SK-N-SH (cell line): ENCODE measurements at regions not wholly inside any gene's neighbourhood (a gene's known extent, or its start where the extent isn't known, plus 50 kb on each side); places are given as distances from the start of the nearest gene placed in this dataset.

Source experiments
- CTCF ChIA-PET: fragments of 300-600, 350-600 bp; formaldehyde crosslinking; extraction: SDS; loops from one replicate; lab custom pipeline; 2021; lab: Yijun Ruan, JAX
- POLR2A ChIA-PET: fragments of 350-600 bp; sonication (Branson Sonifier 250); formaldehyde crosslinking; extraction: SDS; loops from one replicate; lab custom pipeline; 2020; ENCODE audit warnings: antibody characterized with exemption, inconsistent platforms; lab: Yijun Ruan, JAX
- DNase-seq: peaks from one replicate; pipeline ENCODE4 v3.0.0; 2012
- H2AFZ ChIP-seq: fragments of 200-600 bp; sonication (generic); 2 replicates; pipeline ENCODE4 v1.8.1; 2016; ENCODE audit warnings: antibody characterized with exemption, mild to moderate bottlenecking, low read depth
- H3F3A ChIP-seq: fragments of 200-600 bp; sonication (generic); replicated peaks from 2 replicates; pipeline ENCODE3; 2016; ENCODE audit warnings: antibody characterized with exemption, mild to moderate bottlenecking; ENCODE audit not compliant: insufficient read depth
- H3K27ac ChIP-seq, 2 experiments: fragments of 200-500 bp in 1 of 2; fragments of 200-600 bp in 1 of 2; sonication (Bioruptor generic) in 1 of 2; sonication (generic), shearing (Covaris generic) in 1 of 2; 2 replicates each; pipeline versions ENCODE4 v1.5.1 to v1.6.1; 2014 to 2016; ENCODE audit warnings: low read depth in 2 of 2, inconsistent platforms in 1 of 2, low read length in 1 of 2, mild to moderate bottlenecking in 1 of 2, mixed read lengths in 1 of 2
- H3K27me3 ChIP-seq: fragments of 200-600 bp; sonication (generic), shearing (Covaris generic); 2 replicates; pipeline ENCODE4 v1.6.1; 2016; ENCODE audit warnings: mixed run types; ENCODE audit not compliant: insufficient read depth
- H3K36me3 ChIP-seq, 2 experiments: fragments of 200-500 bp in 1 of 2; fragments of 200-600 bp in 1 of 2; sonication (Bioruptor generic) in 1 of 2; sonication (generic) in 1 of 2; replicated peaks in 1 of 2; 2 replicates each; pipeline versions ENCODE3 to v1.5.1; 2014 to 2016; ENCODE audit warnings: low read length in 1 of 2, mild to moderate bottlenecking in 1 of 2; ENCODE audit not compliant: insufficient read depth in 2 of 2, control insufficient read depth in 1 of 2
- H3K4me1 ChIP-seq, 2 experiments: fragments of 200-500 bp in 1 of 2; fragments of 200-600 bp in 1 of 2; sonication (Bioruptor generic) in 1 of 2; sonication (generic), shearing (Covaris generic) in 1 of 2; 2 replicates each; pipeline versions ENCODE4 v1.5.1 to v1.6.1; 2014 to 2016; ENCODE audit warnings: low read depth in 1 of 2, low read length in 1 of 2, mixed run types in 1 of 2; ENCODE audit not compliant: insufficient read depth in 2 of 2, control insufficient read depth in 1 of 2
- H3K4me2 ChIP-seq: fragments of 200-600 bp; sonication (generic), shearing (Covaris generic); 2 replicates; pipeline ENCODE4 v1.6.1; 2017; ENCODE audit warnings: mixed run types
- H3K4me3 ChIP-seq, 2 experiments: fragments of 200-500 bp in 1 of 2; fragments of 200-600 bp in 1 of 2; sonication (Bioruptor generic) in 1 of 2; sonication (generic), shearing (Covaris generic) in 1 of 2; 2 replicates each; pipeline versions ENCODE4 v1.5.1 to v1.8.1; 2014 to 2016; ENCODE audit warnings: low read depth in 2 of 2, inconsistent platforms in 1 of 2, low read length in 1 of 2, mild to moderate bottlenecking in 1 of 2, mixed read lengths in 1 of 2, moderate library complexity in 1 of 2
- H3K79me2 ChIP-seq: fragments of 200-600 bp; sonication (generic); 2 replicates; pipeline ENCODE4 v1.8.1; 2017; ENCODE audit warnings: mild to moderate bottlenecking; ENCODE audit not compliant: insufficient read depth
- H3K9ac ChIP-seq: fragments of 200-600 bp; sonication (generic); 2 replicates; pipeline ENCODE4 v1.6.1; 2017; ENCODE audit warnings: mixed run types
- H3K9me2 ChIP-seq: fragments of 200-600 bp; sonication (generic); 2 replicates; pipeline ENCODE4 v1.6.1; 2017; ENCODE audit warnings: mixed run types
- H3K9me3 ChIP-seq: fragments of 200-600 bp; sonication (generic); 2 replicates; pipeline ENCODE4 v1.6.1; 2017; ENCODE audit warnings: mixed run types, mild to moderate bottlenecking, moderate library complexity
- H4K20me1 ChIP-seq: fragments of 200-600 bp; sonication (generic); 2 replicates; pipeline ENCODE4 v1.6.1; 2017; ENCODE audit warnings: mild to moderate bottlenecking, mixed run types; ENCODE audit not compliant: insufficient read depth
- CHD2 ChIP-seq: fragments of 150-350 bp; IDR thresholded peaks from 2 replicates; pipeline ENCODE4 v1.6.1; 2018; ENCODE audit warnings: low read length; ENCODE audit not compliant: partially characterized antibody
- FOSL2 ChIP-seq: IDR thresholded peaks from 2 replicates; pipeline ENCODE4 v1.4.0; 2012; ENCODE audit warnings: low read depth, mild to moderate bottlenecking, moderate library complexity, borderline replicate concordance
- GABPA ChIP-seq: IDR thresholded peaks from 2 replicates; pipeline ENCODE4 v1.4.0; 2012; ENCODE audit warnings: low read depth, mild to moderate bottlenecking
- GATA2 ChIP-seq: sonication (generic); formaldehyde crosslinking; IDR thresholded peaks from 2 replicates; pipeline ENCODE4 v1.5.0; 2020; ENCODE audit warnings: mild to moderate bottlenecking, missing genetic modification reagents
- IRF3 ChIP-seq: fragments of 150-350 bp; IDR thresholded peaks from 2 replicates; pipeline ENCODE4 v1.6.1; 2016; ENCODE audit warnings: mild to moderate bottlenecking, low read depth, low read length
- JUND ChIP-seq: IDR thresholded peaks from 2 replicates; pipeline ENCODE4 v1.4.0; 2012
- MXI1 ChIP-seq: IDR thresholded peaks from 2 replicates; pipeline ENCODE4 v1.6.1; 2012; ENCODE audit warnings: mild to moderate bottlenecking, low read depth, low read length, improper control_type of control experiment
- NRF1 ChIP-seq: IDR thresholded peaks from 2 replicates; pipeline ENCODE4 v1.6.1; 2012; ENCODE audit warnings: low read depth, mild to moderate bottlenecking, low read length
- PBX3 ChIP-seq: IDR thresholded peaks from 2 replicates; pipeline ENCODE4; 2012
- RCOR1 ChIP-seq: fragments of 150-350 bp; IDR thresholded peaks from 2 replicates; pipeline ENCODE4 v1.6.1; 2017; ENCODE audit warnings: antibody characterized with exemption, low read length
- RFX5 ChIP-seq: IDR thresholded peaks from 2 replicates; pipeline ENCODE4 v1.6.1; 2012; ENCODE audit warnings: mild to moderate bottlenecking, improper control_type of control experiment, low read length
- SIN3A ChIP-seq: IDR thresholded peaks from 2 replicates; pipeline ENCODE4 v1.6.1; 2012; ENCODE audit warnings: low read depth, mild to moderate bottlenecking, low read length, moderate library complexity, borderline replicate concordance
- SMC3 ChIP-seq: IDR thresholded peaks from 2 replicates; pipeline ENCODE4 v1.6.1; 2012; ENCODE audit warnings: low read depth, low read length, improper control_type of control experiment
- TAF1 ChIP-seq: IDR thresholded peaks from 2 replicates; pipeline ENCODE4 v1.6.1; 2012; ENCODE audit warnings: low read depth, mild to moderate bottlenecking, low read length, moderate library complexity, borderline replicate concordance
- TCF12 ChIP-seq: IDR thresholded peaks from 2 replicates; pipeline ENCODE4 v1.4.0; 2012
- TEAD4 ChIP-seq: IDR thresholded peaks from 2 replicates; pipeline ENCODE4 v1.4.0; 2012; ENCODE audit warnings: mild to moderate bottlenecking, borderline replicate concordance; ENCODE audit not compliant: insufficient read depth
- YY1 ChIP-seq: IDR thresholded peaks from 2 replicates; pipeline ENCODE4 v1.4.0; 2012; ENCODE audit warnings: low read depth, mild to moderate bottlenecking
- ZBTB33 ChIP-seq: IDR thresholded peaks from 2 replicates; pipeline ENCODE4 v1.4.0; 2012; ENCODE audit warnings: low read depth, borderline replicate concordance
- WGBS: methylation state at CpG from one replicate; pipeline ENCODE4 v1.1.6; 2017; ENCODE audit warnings: low lambda C conversion rate; 5-methylcytosine and 5-hydroxymethylcytosine counted together
- TF ChIP-seq, protein P1 (sequence below): IDR thresholded peaks from 2 replicates; pipeline ENCODE4 v1.4.0; 2012; ENCODE audit warnings: low read depth, borderline replicate concordance
- TF ChIP-seq, protein P2 (sequence below): IDR thresholded peaks from 2 replicates; pipeline ENCODE4 v1.4.0; 2012; ENCODE audit warnings: low read depth

- H3K79me2 ChIP-seq: no peaks in the 10 kb centered on the region
- H3K27me3 ChIP-seq: no peaks in the 10 kb centered on the region
- H3F3A ChIP-seq: no peaks in the 10 kb centered on the region
- no peak overlapping the region for H3K4me3 ChIP-seq
- H3K27ac ChIP-seq: no peak overlapping the region
- WGBS: 37% methylated on average over 4 of the region's 4 CpGs
- TF ChIP-seq IRF3: no peak
- TF ChIP-seq MXI1: no peak
- TF ChIP-seq ZBTB33: no peak
- TF ChIP-seq, protein P1, sequence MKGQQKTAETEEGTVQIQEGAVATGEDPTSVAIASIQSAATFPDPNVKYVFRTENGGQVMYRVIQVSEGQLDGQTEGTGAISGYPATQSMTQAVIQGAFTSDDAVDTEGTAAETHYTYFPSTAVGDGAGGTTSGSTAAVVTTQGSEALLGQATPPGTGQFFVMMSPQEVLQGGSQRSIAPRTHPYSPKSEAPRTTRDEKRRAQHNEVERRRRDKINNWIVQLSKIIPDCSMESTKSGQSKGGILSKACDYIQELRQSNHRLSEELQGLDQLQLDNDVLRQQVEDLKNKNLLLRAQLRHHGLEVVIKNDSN: no peak
- TF ChIP-seq YY1: no peak
- no peak for TF ChIP-seq TEAD4
- TF ChIP-seq RFX5: no peak
- no peak for TF ChIP-seq RCOR1
- no peak for TF ChIP-seq FOSL2
- no peak for TF ChIP-seq PBX3
- no peak for TF ChIP-seq TCF12
- H3K9me3 ChIP-seq: no peaks in the 10 kb centered on the region
- H4K20me1 ChIP-seq: no peaks in the 10 kb centered on the region
- no peak for DNase-seq
- H3K4me1 ChIP-seq: no peaks in the 10 kb centered on the region; a peak in 2 of 4 replicates
- H3K36me3 ChIP-seq: no peaks in the 10 kb centered on the region
- H3K4me2 ChIP-seq: no peak overlapping the region
- H3K9me2 ChIP-seq: no peaks in the 10 kb centered on the region
- ChIA-PET POLR2A (interaction anchor here (0.6 kb wide), 1 partner anchor 65 kb away, joined by 3 read pairs; the partner anchor contains the start of gene PRPS1), CTCF (no interaction called here)
- H2AFZ ChIP-seq: no peak overlapping the region
- H3K9ac ChIP-seq: no peak overlapping the region
Observed at GRCh38 chrX:107563824-107564223, 64.5 kb upstream of the PRPS1 start.

DNA sequence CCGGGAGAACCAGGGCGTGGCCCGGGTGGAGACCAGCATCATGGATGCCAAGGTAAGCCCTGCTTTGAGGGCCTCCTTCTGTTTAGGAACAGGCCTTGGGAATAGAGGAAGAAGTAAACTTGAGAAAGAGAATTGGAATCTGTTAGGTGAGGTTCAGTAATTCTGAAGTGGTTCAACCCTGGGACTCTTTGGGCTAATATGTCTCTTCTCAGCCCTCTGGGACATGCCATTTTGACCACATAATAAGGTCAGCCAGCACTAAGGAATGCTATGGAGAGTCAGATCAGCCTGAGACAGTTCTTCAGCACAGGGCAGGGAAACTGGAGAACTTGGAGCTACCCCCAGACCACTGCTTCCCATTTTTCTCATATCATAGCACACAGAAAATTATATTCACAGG lies 63.3 kb upstream of the PRPS1 start:
- Histone ChIP-seq H3K79me2 (no peaks in the 10 kb centered on the region), H3K4me2 (no peak overlapping the region), H3K27ac (no peak overlapping the region), H3K36me3 (no peaks in the 10 kb centered on the region), H3K9me3 (no peaks in the 10 kb centered on the region), H3K27me3 (no peaks in the 10 kb centered on the region), H2AFZ (no peak overlapping the region), H3K9me2 (no peaks in the 10 kb centered on the region), H3K4me1 (no peaks in the 10 kb centered on the region; a peak in 2 of 4 replicates)
- no peak for DNase-seq
- WGBS: 52% methylated on average over 3 of the region's 3 CpGs
- ChIA-PET POLR2A (no interaction called here), CTCF (no interaction called here)
- TF ChIP-seq, protein P2, sequence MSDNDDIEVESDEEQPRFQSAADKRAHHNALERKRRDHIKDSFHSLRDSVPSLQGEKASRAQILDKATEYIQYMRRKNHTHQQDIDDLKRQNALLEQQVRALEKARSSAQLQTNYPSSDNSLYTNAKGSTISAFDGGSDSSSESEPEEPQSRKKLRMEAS: no peak
- TF ChIP-seq TAF1: no peak
- TF ChIP-seq TEAD4: no peak
- no peak for TF ChIP-seq SMC3
- no peak for TF ChIP-seq ZBTB33
- no peak for TF ChIP-seq SIN3A
- no peak for TF ChIP-seq JUND
- no peak for TF ChIP-seq GATA2 (CRISPR knock-in tag)
- TF ChIP-seq YY1: no peak
- TF ChIP-seq GABPA: no peak
- no peak for TF ChIP-seq RCOR1
- no peak for TF ChIP-seq NRF1
- TF ChIP-seq CHD2: no peak
- no peak for TF ChIP-seq FOSL2
- TF ChIP-seq, all 33 proteins: peak for 0
- H3K9ac ChIP-seq: no peak overlapping the region
- H3F3A ChIP-seq: no peaks in the 10 kb centered on the region
- no peaks in the 10 kb centered on the region for H4K20me1 ChIP-seq
- no peak overlapping the region for H3K4me3 ChIP-seq
